Cardiac fibroblast (primary cell): ENCODE measurements at regions not wholly inside any gene's neighbourhood (a gene's known extent, or its start where the extent isn't known, plus 50 kb on each side); places are given as distances from the start of the nearest gene placed in this dataset.
"Not testable (repeated sequence)": the region's sequence is repeated elsewhere in the genome, so short reads cannot be mapped to it uniquely, and the experiment has no call there.

Experiments used
- DNase-seq, 2 donors: peaks; one replicate each; pipeline versions ENCODE4 v3.0.0 to v3.0.0-alpha.2; 2010; ENCODE audit warnings: low read depth in 2 of 2
- H3K4me3 ChIP-seq, 2 donors: replicated peaks in 1 of 2; 1 replicate in 1 of 2; 2 replicates in 1 of 2; pipeline ENCODE4 v1.5.1; 2011; ENCODE audit warnings: low read depth in 2 of 2, low read length in 2 of 2, mild to moderate bottlenecking in 2 of 2, moderate library complexity in 1 of 2
- TF ChIP-seq, protein P1 (sequence below): IDR thresholded peaks from one replicate; pipeline ENCODE4 v1.5.1; 2011; ENCODE audit warnings: low read depth, mild to moderate bottlenecking, low read length, inconsistent platforms

DNA sequence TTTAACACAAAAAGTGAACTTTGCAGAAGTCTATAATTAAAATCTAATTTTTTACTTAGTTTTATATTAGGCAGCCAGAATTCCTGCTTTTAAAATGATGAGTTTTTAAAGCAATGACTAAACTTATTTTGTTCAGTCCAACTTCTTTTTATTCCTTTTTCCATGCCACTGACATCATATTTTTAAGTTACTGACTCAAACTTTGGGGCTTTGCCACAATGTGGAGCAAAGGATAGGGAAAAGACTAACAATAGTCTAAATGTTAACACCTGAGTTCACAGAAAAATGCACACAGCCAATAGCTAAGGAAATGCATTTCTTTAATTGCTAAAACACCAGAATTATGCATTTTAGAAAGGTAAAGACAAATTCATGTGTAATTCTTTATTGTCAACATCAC is 647.6 kb upstream of the DPPA4 start:
- DNase-seq = peak in 1 of 2 donors; percentile 12
- TF ChIP-seq, protein P1, sequence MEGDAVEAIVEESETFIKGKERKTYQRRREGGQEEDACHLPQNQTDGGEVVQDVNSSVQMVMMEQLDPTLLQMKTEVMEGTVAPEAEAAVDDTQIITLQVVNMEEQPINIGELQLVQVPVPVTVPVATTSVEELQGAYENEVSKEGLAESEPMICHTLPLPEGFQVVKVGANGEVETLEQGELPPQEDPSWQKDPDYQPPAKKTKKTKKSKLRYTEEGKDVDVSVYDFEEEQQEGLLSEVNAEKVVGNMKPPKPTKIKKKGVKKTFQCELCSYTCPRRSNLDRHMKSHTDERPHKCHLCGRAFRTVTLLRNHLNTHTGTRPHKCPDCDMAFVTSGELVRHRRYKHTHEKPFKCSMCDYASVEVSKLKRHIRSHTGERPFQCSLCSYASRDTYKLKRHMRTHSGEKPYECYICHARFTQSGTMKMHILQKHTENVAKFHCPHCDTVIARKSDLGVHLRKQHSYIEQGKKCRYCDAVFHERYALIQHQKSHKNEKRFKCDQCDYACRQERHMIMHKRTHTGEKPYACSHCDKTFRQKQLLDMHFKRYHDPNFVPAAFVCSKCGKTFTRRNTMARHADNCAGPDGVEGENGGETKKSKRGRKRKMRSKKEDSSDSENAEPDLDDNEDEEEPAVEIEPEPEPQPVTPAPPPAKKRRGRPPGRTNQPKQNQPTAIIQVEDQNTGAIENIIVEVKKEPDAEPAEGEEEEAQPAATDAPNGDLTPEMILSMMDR = no peak
- no peak overlapping the region for H3K4me3 ChIP-seq

DNA sequence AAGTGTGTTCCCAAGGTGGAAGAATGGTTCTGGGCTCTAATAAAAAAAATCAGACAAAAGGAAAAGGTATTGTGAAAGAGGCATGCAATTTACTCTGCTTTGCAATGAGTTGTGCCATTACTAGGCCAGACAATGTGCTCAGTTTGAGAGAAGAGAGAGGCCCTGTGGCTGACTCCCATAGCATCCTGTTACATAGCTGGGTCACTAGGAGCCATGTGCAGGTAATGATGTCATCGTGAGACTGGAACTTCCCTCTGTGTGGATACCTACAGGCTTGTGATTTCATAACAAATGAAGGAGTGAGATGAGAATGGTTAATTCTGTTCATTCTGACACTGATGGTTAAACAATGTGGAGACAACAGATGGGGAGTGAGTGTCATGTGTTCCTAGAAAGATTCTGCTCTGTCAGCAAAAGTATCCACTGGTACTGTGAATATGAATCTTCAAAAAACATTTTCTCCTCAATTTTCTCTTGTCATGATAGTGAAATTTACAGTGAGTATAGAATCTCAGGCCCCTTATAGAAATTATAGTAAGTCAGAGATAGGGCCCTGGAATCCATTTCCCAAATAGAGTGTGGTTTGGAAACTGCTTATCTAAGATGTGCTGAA is 648.7 kb upstream of the DPPA4 start:
- TF ChIP-seq, protein P1 = no peak
- DNase-seq = peak in 1 of 2 donors; percentile 71

DNA sequence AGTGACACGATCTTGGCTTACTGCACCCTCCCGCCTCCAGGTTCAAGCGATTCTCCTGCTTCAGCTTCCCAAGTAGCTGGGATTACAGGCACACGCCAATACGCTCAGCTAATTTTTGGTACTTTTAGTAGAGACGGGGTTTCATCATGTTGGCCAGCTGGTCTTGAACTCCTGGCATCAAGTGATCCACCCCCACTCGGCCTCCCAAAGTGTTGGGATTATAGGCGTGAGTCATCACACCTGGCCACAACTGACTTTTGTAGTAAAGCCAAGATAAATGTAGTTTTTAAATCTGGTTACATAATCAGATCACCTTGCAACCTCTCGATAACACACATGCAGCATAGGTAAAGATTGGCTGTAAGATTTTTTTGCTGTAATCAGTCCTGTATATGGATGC is 657.5 kb upstream of the DPPA4 start:
- no peak for DNase-seq
- TF ChIP-seq, protein P1 = no peak
- no peak overlapping the region for H3K4me3 ChIP-seq

More for the DNA sequence above, 648.7 kb upstream of the DPPA4 start:
- H3K4me3 ChIP-seq = no peak overlapping the region

DNA sequence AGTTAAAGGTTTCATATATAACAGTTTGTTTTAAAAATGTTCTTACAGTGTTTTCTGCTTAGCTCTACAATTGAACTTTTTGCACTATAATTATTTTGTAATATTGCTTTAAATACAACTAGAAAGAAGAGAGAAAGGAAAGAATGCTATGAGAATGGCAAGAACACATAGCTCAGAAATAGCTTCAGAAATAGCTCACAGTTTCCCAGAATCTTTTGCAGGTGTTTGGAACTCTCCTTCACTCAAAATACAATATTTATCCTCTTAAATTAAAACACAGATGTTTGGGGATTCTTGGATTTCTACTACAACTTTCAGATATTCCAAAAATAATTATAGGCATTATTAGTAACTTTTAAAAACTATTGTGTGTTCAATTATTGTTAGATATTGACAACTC is 658.0 kb upstream of the DPPA4 start:
- TF ChIP-seq, protein P1 = no peak

DNA sequence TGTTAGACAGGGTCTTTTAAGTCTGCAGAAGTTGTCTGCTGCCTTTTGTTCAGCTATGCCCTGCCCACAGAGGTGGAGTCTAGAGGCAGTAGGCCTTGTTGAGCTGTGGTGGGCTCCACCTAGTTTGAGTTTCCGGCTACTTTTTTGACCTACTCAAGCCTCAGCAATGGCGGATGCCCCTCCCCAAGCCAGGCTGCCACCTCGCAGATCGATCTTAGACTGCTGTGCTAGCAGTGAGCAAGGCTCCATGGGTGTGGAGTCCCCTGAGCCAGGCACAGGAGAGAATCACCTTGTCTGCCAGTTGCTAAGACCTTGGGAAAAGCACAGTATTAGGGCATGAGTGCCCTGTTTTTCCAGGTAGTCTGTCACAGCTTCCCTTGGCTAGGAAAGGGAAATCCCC is 664.6 kb upstream of the DPPA4 start:
- not testable (repeated sequence) for H3K4me3 ChIP-seq, DNase-seq

More for the DNA sequence above, 658.0 kb upstream of the DPPA4 start:
- no peak overlapping the region for H3K4me3 ChIP-seq
- no peak for DNase-seq

DNA sequence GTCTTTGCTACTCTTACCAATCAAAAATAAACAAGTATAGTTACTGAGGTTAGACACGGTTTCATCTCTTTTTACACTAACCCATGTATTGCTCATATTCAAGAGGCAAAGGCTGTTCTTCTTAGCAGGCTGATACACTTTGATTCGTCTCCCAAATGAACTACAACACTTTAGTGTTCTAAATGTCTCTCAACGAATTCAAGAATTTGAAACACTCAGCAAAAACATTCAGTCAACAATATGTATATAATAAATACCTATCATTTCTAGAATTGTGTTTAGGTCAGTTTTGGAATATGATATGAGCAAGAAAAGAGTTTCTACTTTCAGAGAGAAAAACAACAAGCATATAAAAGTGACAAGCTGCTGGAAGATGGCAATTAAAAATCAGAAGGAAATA is 669.6 kb upstream of the DPPA4 start:
- TF ChIP-seq, protein P1 = no peak
- no peak overlapping the region for H3K4me3 ChIP-seq
- DNase-seq = no peak

DNA sequence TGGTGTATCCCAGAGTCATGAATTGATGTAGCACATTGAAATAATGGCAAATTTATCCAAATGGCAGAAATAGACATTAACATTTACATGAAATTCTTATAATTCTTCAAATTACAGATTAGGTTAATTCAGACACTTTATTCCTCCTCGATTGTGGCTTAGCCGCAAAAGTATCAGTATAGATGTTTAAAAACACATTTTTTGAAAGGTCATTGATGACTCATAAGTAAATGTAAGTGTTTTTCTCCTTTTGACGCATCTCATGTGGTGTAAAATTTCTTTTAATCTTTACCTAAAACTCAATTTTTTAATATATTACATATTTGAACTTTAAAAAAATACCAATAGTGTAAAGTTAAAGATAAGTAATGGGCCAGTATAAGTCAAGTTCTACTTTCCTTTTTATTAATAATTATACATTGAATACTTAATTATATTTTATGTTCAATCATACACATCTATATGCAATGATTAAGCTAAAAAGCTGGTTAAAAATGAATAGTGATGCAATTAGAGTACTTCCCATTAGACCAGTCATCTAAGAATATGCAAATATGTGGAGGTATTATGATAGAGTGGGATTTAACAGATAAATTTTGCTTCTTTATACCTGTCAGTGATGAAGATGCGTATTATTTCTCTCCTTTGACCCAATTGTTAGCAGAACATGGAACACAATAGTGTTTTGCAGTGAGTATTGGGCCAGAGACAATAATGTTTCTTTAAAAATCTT is 678.1 kb upstream of the DPPA4 start:
- no peak overlapping the region for H3K4me3 ChIP-seq
- TF ChIP-seq, protein P1 = no peak
- no peak for DNase-seq
